Gastrocnemius medialis (tissue), 4 donors: ENCODE measurements at regions not wholly inside any gene's neighbourhood (a gene's known extent, or its start where the extent isn't known, plus 50 kb on each side); places are given as distances from the start of the nearest gene placed in this dataset.
"Not testable (repeated sequence)": the region's sequence is repeated elsewhere in the genome, so short reads cannot be mapped to it uniquely, and the experiment has no call there.

Source experiments
- CTCF ChIP-seq, 5 experiments: fragments of 450-650 bp in 3 of 5; fragments of 200-600 bp in 2 of 5; sonication (generic) in 2 of 5; IDR thresholded peaks in 4 of 5; conservative IDR thresholded peaks in 1 of 5; 1 replicate in 4 of 5; 2 replicates in 1 of 5; pipeline ENCODE4 v1.5.1; 2016 to 2019; ENCODE audit warnings: antibody characterized with exemption in 5 of 5, mild to moderate bottlenecking in 3 of 5, moderate library complexity in 3 of 5
- POLR2A ChIP-seq, 2 donors: fragments of 450-650 bp; IDR thresholded peaks; one replicate each; pipeline ENCODE4 v1.6.1; 2017; ENCODE audit warnings: antibody characterized with exemption in 2 of 2, mild to moderate bottlenecking in 2 of 2, moderate library complexity in 2 of 2

- TF ChIP-seq CTCF (IDR thresholded peaks at IDR 0.05 in 4 of 5, conservative IDR thresholded peaks at IDR 0.05 in 1 of 5); POLR2A (IDR thresholded peaks at IDR 0.05): not testable (repeated sequence)
Measured at GRCh38 chr2:242117305-242117704, 247.8 kb downstream of the RTP5 start.
